Testis (tissue), 2 donors: ENCODE measurements at regions not wholly inside any gene's neighbourhood (a gene's known extent, or its start where the extent isn't known, plus 50 kb on each side); places are given as distances from the start of the nearest gene placed in this dataset.

Experiments
- CTCF ChIP-seq, 3 experiments: fragments of 450-650 bp in 2 of 3; fragments of 200-600 bp in 1 of 3; sonication (generic) in 1 of 3; IDR thresholded peaks; one replicate each; pipeline ENCODE4 v1.5.1; 2016 to 2019; ENCODE audit warnings: antibody characterized with exemption in 3 of 3, mild to moderate bottlenecking in 2 of 3, moderate library complexity in 1 of 3
- POLR2A ChIP-seq: fragments of 450-650 bp; IDR thresholded peaks from one replicate; pipeline ENCODE4 v1.6.1; 2017; ENCODE audit warnings: antibody characterized with exemption, mild to moderate bottlenecking, moderate library complexity

- TF ChIP-seq POLR2A (no peak), CTCF (IDR thresholded peaks at IDR 0.05) (no peak)
These were observed 95.8 kb upstream of the UMPS start for GRCh38 chr3:124634210-124635168.
